ENCODE measurements at regions not wholly inside any gene's neighbourhood (a gene's known extent, or its start where the extent isn't known, plus 50 kb on each side); places are given as distances from the start of the nearest gene placed in this dataset.

- Histone ChIP-seq H3K56ac (ENCODE audit: low read length) (peak overlapping the region; percentile 4), H3K79me1 (ENCODE audit: low read length) (no peaks in the 10 kb centered on the region), H3K4me2 (ENCODE audit: low read length) (no peak overlapping the region), H3K27ac (ENCODE audit: low read depth, low read length) (no peak overlapping the region), H3K4ac (ENCODE audit: low read depth, low read length) (no peak overlapping the region), H3K79me2 (ENCODE audit: control insufficient read depth, insufficient read depth, low read length) (no peaks in the 10 kb centered on the region), H2BK15ac (replicated peaks; ENCODE audit: low read depth) (no peak overlapping the region), H4K5ac (ENCODE audit: low read length) (no peak overlapping the region), H4K8ac (ENCODE audit: low read depth, low read length) (no peak overlapping the region), H2BK120ac (ENCODE audit: low read depth, low read length) (no peak overlapping the region), H3K9ac (ENCODE audit: low read length) (no peak overlapping the region), H3K4me3 (ENCODE audit: low read length) (no peak overlapping the region), H3K18ac (ENCODE audit: low read length) (no peak overlapping the region), H3K4me1 (ENCODE audit: control insufficient read depth, low read depth, low read length) (no peaks in the 10 kb centered on the region), H3K27me3 (ENCODE audit: insufficient read depth, low read length, poor library complexity) (no peaks in the 10 kb centered on the region), H3K23ac (ENCODE audit: low read length) (no peak overlapping the region), H2BK5ac (ENCODE audit: low read length) (no peak overlapping the region), H3K36me3 (ENCODE audit: control insufficient read depth, insufficient read depth, low read length) (no peaks in the 10 kb centered on the region), H2AK5ac (ENCODE audit: low read length) (no peak overlapping the region)
- no CpG with 5 or more reads among the region's 6 CpGs for WGBS (ENCODE audit: extremely low coverage, insufficient coverage, low lambda C conversion rate)
- peak; percentile 73 for DNase-seq
These were observed 91.7 kb upstream of the MAP3K4 start for GRCh38 chr6:160899671-160900430.

GRCh38 chr6:160911949-160912348, 79.6 kb upstream of the MAP3K4 start:
- Histone ChIP-seq H4K5ac (ENCODE audit: low read length) (no peak overlapping the region), H3K9ac (ENCODE audit: low read length) (no peak overlapping the region), H2BK5ac (ENCODE audit: low read length) (no peak overlapping the region), H3K56ac (ENCODE audit: low read length) (no peak overlapping the region), H3K4ac (ENCODE audit: low read depth, low read length) (no peak overlapping the region), H2AK5ac (ENCODE audit: low read length) (no peak overlapping the region), H3K23ac (ENCODE audit: low read length) (no peak overlapping the region), H3K79me1 (ENCODE audit: low read length) (no peaks in the 10 kb centered on the region), H3K4me3 (ENCODE audit: low read length) (no peak overlapping the region), H3K4me1 (ENCODE audit: control insufficient read depth, low read depth, low read length) (no peaks in the 10 kb centered on the region), H4K8ac (ENCODE audit: low read depth, low read length) (no peak overlapping the region), H2BK120ac (ENCODE audit: low read depth, low read length) (no peak overlapping the region), H3K27ac (ENCODE audit: low read depth, low read length) (no peak overlapping the region), H3K36me3 (ENCODE audit: control insufficient read depth, insufficient read depth, low read length) (no peaks in the 10 kb centered on the region), H2BK15ac (replicated peaks; ENCODE audit: low read depth) (no peak overlapping the region), H3K27me3 (ENCODE audit: insufficient read depth, low read length, poor library complexity) (no peaks in the 10 kb centered on the region), H3K79me2 (ENCODE audit: control insufficient read depth, insufficient read depth, low read length) (no peaks in the 10 kb centered on the region), H3K4me2 (ENCODE audit: low read length) (no peak overlapping the region), H3K18ac (ENCODE audit: low read length) (no peak overlapping the region)
- no peak for DNase-seq
- no CpG with 5 or more reads among the region's 5 CpGs for whole genome bisulfite sequencing (ENCODE audit: extremely low coverage, insufficient coverage, low lambda C conversion rate)

- H2BK120ac ChIP-seq (ENCODE audit: low read depth, low read length), result no peak overlapping the region
- H3K56ac ChIP-seq (ENCODE audit: low read length), result no peak overlapping the region
- WGBS (ENCODE audit: extremely low coverage, insufficient coverage, low lambda C conversion rate), result no CpG with 5 or more reads among the region's 6 CpGs
- no peak overlapping the region for H4K8ac ChIP-seq (ENCODE audit: low read depth, low read length)
- no peaks in the 10 kb centered on the region for H3K36me3 ChIP-seq (ENCODE audit: control insufficient read depth, insufficient read depth, low read length)
- no peak overlapping the region for H3K9ac ChIP-seq (ENCODE audit: low read length)
- no peak overlapping the region for H2BK5ac ChIP-seq (ENCODE audit: low read length)
- H3K27ac ChIP-seq (ENCODE audit: low read depth, low read length), result no peak overlapping the region
- H3K79me1 ChIP-seq (ENCODE audit: low read length), result no peaks in the 10 kb centered on the region
- no peak overlapping the region for H4K5ac ChIP-seq (ENCODE audit: low read length)
- no peak overlapping the region for H3K23ac ChIP-seq (ENCODE audit: low read length)
- H3K79me2 ChIP-seq (ENCODE audit: control insufficient read depth, insufficient read depth, low read length), result no peaks in the 10 kb centered on the region
- no peak overlapping the region for H3K4me3 ChIP-seq (ENCODE audit: low read length)
- H3K4ac ChIP-seq (ENCODE audit: low read depth, low read length), result no peak overlapping the region
- no peaks in the 10 kb centered on the region for H3K27me3 ChIP-seq (ENCODE audit: insufficient read depth, low read length, poor library complexity)
- no peak for DNase-seq
- H2BK15ac ChIP-seq (replicated peaks; ENCODE audit: low read depth), result no peak overlapping the region
- no peak overlapping the region for H3K18ac ChIP-seq (ENCODE audit: low read length)
- no peak overlapping the region for H2AK5ac ChIP-seq (ENCODE audit: low read length)
- H3K4me2 ChIP-seq (ENCODE audit: low read length), result no peak overlapping the region
- H3K4me1 ChIP-seq (ENCODE audit: control insufficient read depth, low read depth, low read length), result no peaks in the 10 kb centered on the region
These were observed 79.2 kb upstream of the MAP3K4 start for GRCh38 chr6:160912411-160912810.

GRCh38 chr6:160917572-160917971, 74.0 kb upstream of the MAP3K4 start:
- Histone ChIP-seq H3K4me2 (ENCODE audit: low read length) (no peak overlapping the region), H2BK5ac (ENCODE audit: low read length) (no peak overlapping the region), H3K56ac (ENCODE audit: low read length) (no peak overlapping the region), H3K4ac (ENCODE audit: low read depth, low read length) (no peak overlapping the region), H4K8ac (ENCODE audit: low read depth, low read length) (no peak overlapping the region), H3K27ac (ENCODE audit: low read depth, low read length) (no peak overlapping the region), H3K18ac (ENCODE audit: low read length) (no peak overlapping the region), H3K4me1 (ENCODE audit: control insufficient read depth, low read depth, low read length) (peaks cover 2% of the 10 kb centered on the region), H3K79me2 (ENCODE audit: control insufficient read depth, insufficient read depth, low read length) (no peaks in the 10 kb centered on the region), H2BK120ac (ENCODE audit: low read depth, low read length) (no peak overlapping the region), H2BK15ac (replicated peaks; ENCODE audit: low read depth) (no peak overlapping the region), H3K79me1 (ENCODE audit: low read length) (no peaks in the 10 kb centered on the region), H3K27me3 (ENCODE audit: insufficient read depth, low read length, poor library complexity) (no peaks in the 10 kb centered on the region), H2AK5ac (ENCODE audit: low read length) (no peak overlapping the region), H3K23ac (ENCODE audit: low read length) (no peak overlapping the region), H3K36me3 (ENCODE audit: control insufficient read depth, insufficient read depth, low read length) (no peaks in the 10 kb centered on the region), H3K9ac (ENCODE audit: low read length) (no peak overlapping the region), H3K4me3 (ENCODE audit: low read length) (no peak overlapping the region), H4K5ac (ENCODE audit: low read length) (no peak overlapping the region)
- no CpG with 5 or more reads among the region's 3 CpGs for WGBS (ENCODE audit: extremely low coverage, insufficient coverage, low lambda C conversion rate)
- DNase-seq, result no peak

GRCh38 chr6:160919723-160920440, 71.7 kb upstream of the MAP3K4 start:
- Histone ChIP-seq H2BK120ac (ENCODE audit: low read depth, low read length) (no peak overlapping the region), H3K79me2 (ENCODE audit: control insufficient read depth, insufficient read depth, low read length) (no peaks in the 10 kb centered on the region), H3K56ac (ENCODE audit: low read length) (no peak overlapping the region), H2BK15ac (replicated peaks; ENCODE audit: low read depth) (no peak overlapping the region), H3K36me3 (ENCODE audit: control insufficient read depth, insufficient read depth, low read length) (no peaks in the 10 kb centered on the region), H2BK5ac (ENCODE audit: low read length) (no peak overlapping the region), H4K5ac (ENCODE audit: low read length) (no peak overlapping the region), H3K9ac (ENCODE audit: low read length) (no peak overlapping the region), H3K18ac (ENCODE audit: low read length) (no peak overlapping the region), H4K8ac (ENCODE audit: low read depth, low read length) (no peak overlapping the region), H3K27me3 (ENCODE audit: insufficient read depth, low read length, poor library complexity) (no peaks in the 10 kb centered on the region), H3K4ac (ENCODE audit: low read depth, low read length) (no peak overlapping the region), H2AK5ac (ENCODE audit: low read length) (no peak overlapping the region), H3K79me1 (ENCODE audit: low read length) (no peaks in the 10 kb centered on the region), H3K4me2 (ENCODE audit: low read length) (no peak overlapping the region), H3K27ac (ENCODE audit: low read depth, low read length) (no peak overlapping the region), H3K23ac (ENCODE audit: low read length) (no peak overlapping the region), H3K4me3 (ENCODE audit: low read length) (no peak overlapping the region), H3K4me1 (ENCODE audit: control insufficient read depth, low read depth, low read length) (peaks cover 2% of the 10 kb centered on the region)
- no CpG with 5 or more reads among the region's 2 CpGs for WGBS (ENCODE audit: extremely low coverage, insufficient coverage, low lambda C conversion rate)
- no peak for DNase-seq

Data from mesendoderm (in vitro differentiated cells).